ENCODE measurements at regions not wholly inside any gene's neighbourhood (a gene's known extent, or its start where the extent isn't known, plus 50 kb on each side); places are given as distances from the start of the nearest gene placed in this dataset.

- TF ChIP-seq CTCF (IDR thresholded peaks at IDR 0.05; ENCODE audit: poor library complexity, severe bottlenecking) (no peak), RAD21 (conservative IDR thresholded peaks at IDR 0.05) (no peak), EP300 (conservative IDR thresholded peaks at IDR 0.05; ENCODE audit: poor library complexity, severe bottlenecking) (no peak), REST (IDR thresholded peaks at IDR 0.05; ENCODE audit: borderline replicate concordance) (no peak)
These were observed 209.8 kb downstream of the ACTR3B start for GRCh38 chr7:152969335-152969734.
